Activated T-cell treated with anti-CD3 and anti-CD28 coated beads, Interleukin-2, amount 50 U/mL, for 24 hours (primary cell): ENCODE measurements at regions not wholly inside any gene's neighbourhood (a gene's known extent, or its start where the extent isn't known, plus 50 kb on each side); places are given as distances from the start of the nearest gene placed in this dataset.

ENCODE experiments used
- DNase-seq: peaks from one replicate; pipeline ENCODE4 v3.0.0-alpha.2; 2020
- H3K27ac Mint-ChIP-seq: 2 replicates; pipeline ENCODE4 v1.8.0; 2020; ENCODE audit warnings: mild to moderate bottlenecking, mixed read lengths
- H3K27me3 Mint-ChIP-seq: 2 replicates; pipeline ENCODE4 v1.8.0; 2020; ENCODE audit warnings: mixed read lengths
- H3K36me3 Mint-ChIP-seq: 2 replicates; pipeline ENCODE4 v1.8.0; 2020; ENCODE audit warnings: low read depth, mixed read lengths
- H3K4me1 Mint-ChIP-seq: 2 replicates; pipeline ENCODE4 v1.8.0; 2020; ENCODE audit warnings: low read depth, mixed read lengths
- H3K4me3 Mint-ChIP-seq: 2 replicates; pipeline ENCODE4 v1.8.0; 2020; ENCODE audit warnings: mild to moderate bottlenecking, moderate library complexity, mixed read lengths
- H3K9me3 Mint-ChIP-seq: 2 replicates; pipeline ENCODE4 v1.8.0; 2020; ENCODE audit warnings: mixed read lengths

DNA sequence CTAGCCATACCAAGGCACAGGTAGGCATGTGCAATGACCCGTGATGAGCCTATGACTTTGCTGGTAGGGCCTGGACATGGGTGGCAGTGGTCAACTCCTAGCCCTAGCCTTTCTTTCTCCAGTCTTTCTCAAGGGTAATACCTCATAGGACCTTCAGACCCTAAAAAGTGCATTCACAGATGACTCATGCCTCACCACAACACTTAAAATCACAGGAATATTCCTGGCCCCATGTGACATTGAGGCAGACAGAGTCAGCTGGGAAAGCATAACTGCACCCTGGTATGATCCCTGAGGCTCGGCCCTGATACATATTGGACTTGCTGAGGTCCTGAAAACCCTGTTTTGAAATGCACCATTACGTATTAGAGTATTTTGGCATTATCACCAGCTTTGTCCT is 449.5 kb downstream of the HINT1 start:
- Mint-ChIP-seq H3K27me3 (peaks cover 27% of the 10 kb centered on the region), H3K27ac (no peak overlapping the region), H3K36me3 (no peaks in the 10 kb centered on the region), H3K9me3 (no peaks in the 10 kb centered on the region), H3K4me1 (no peaks in the 10 kb centered on the region), H3K4me3 (no peak overlapping the region)
- no peak for DNase-seq

- no peaks in the 10 kb centered on the region for H3K4me1 Mint-ChIP-seq
- H3K27me3 Mint-ChIP-seq, result peaks cover 27% of the 10 kb centered on the region
- H3K36me3 Mint-ChIP-seq, result no peaks in the 10 kb centered on the region
- no peak for DNase-seq
- H3K27ac Mint-ChIP-seq, result no peak overlapping the region
- H3K4me3 Mint-ChIP-seq, result no peak overlapping the region
- H3K9me3 Mint-ChIP-seq, result no peaks in the 10 kb centered on the region
Observed at GRCh38 chr5:130714200-130714599, 450.9 kb downstream of the HINT1 start.

GRCh38 chr5:130712324-130712723 is 452.7 kb downstream of the HINT1 start:
- H3K27me3 Mint-ChIP-seq, result peaks cover 24% of the 10 kb centered on the region
- no peaks in the 10 kb centered on the region for H3K36me3 Mint-ChIP-seq
- no peaks in the 10 kb centered on the region for H3K9me3 Mint-ChIP-seq

GRCh38 chr5:130710596-130710995 is 454.5 kb downstream of the HINT1 start:
- H3K4me1 Mint-ChIP-seq, result no peaks in the 10 kb centered on the region
- no peak overlapping the region for H3K27ac Mint-ChIP-seq
- H3K4me3 Mint-ChIP-seq, result no peak overlapping the region
- H3K27me3 Mint-ChIP-seq, result peaks cover 12% of the 10 kb centered on the region
- no peaks in the 10 kb centered on the region for H3K9me3 Mint-ChIP-seq
- no peaks in the 10 kb centered on the region for H3K36me3 Mint-ChIP-seq
- no peak for DNase-seq

More at GRCh38 chr5:130712324-130712723, 452.7 kb downstream of the HINT1 start:
- no peaks in the 10 kb centered on the region for H3K4me1 Mint-ChIP-seq
- H3K27ac Mint-ChIP-seq, result no peak overlapping the region
- DNase-seq, result no peak
- no peak overlapping the region for H3K4me3 Mint-ChIP-seq

DNA sequence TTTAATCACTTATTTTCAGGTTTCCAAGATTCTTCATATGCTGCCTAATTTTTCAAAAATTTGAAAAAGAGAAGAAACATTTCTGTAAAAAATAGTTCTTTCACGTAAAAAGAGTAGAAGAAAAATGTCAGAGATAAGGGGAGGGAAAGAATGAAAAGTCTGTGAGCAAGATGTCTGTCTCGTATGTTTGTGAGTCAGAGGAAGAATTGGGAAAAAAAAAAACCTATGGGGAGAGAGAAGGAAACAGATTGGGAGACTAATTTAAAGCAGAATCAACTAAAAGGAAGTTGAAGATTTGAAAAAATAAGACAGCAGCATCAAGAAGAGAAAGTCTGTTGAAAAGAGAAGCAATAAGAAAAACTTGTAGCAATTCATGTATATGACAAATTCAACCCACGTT is 456.3 kb downstream of the HINT1 start:
- Mint-ChIP-seq H3K4me1 (no peaks in the 10 kb centered on the region), H3K27me3 (peaks cover 9% of the 10 kb centered on the region), H3K27ac (no peak overlapping the region), H3K4me3 (no peak overlapping the region), H3K9me3 (no peaks in the 10 kb centered on the region), H3K36me3 (no peaks in the 10 kb centered on the region)
- no peak for DNase-seq

- Mint-ChIP-seq H3K27me3 (peaks cover 12% of the 10 kb centered on the region), H3K36me3 (no peaks in the 10 kb centered on the region), H3K4me3 (no peak overlapping the region), H3K9me3 (peaks cover 4% of the 10 kb centered on the region), H3K4me1 (no peaks in the 10 kb centered on the region), H3K27ac (no peak overlapping the region)
- no peak for DNase-seq
Observed at GRCh38 chr5:130706696-130707095, 458.4 kb downstream of the HINT1 start.

DNA sequence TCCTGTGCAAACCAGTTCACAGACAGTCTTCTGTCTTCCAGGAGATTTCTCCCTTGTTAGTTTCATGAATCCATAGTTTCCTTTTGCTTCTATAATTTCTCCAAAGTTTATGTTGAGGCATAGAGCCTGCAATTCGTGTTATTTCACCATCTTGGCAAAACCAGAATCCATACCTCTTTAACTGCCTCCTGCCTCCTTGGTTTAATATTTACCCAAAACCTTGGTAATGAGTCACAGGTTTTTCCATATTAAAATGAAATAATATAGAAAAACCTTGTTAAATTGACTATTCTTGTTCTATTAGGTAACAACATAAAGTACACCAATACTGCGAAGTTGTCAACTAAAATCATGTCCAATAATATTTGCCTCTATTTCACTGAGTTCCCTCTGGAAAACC is 459.7 kb downstream of the HINT1 start:
- Mint-ChIP-seq H3K27ac (no peak overlapping the region), H3K27me3 (peaks cover 12% of the 10 kb centered on the region), H3K4me3 (no peak overlapping the region), H3K4me1 (no peaks in the 10 kb centered on the region), H3K9me3 (peaks cover 4% of the 10 kb centered on the region), H3K36me3 (no peaks in the 10 kb centered on the region)
- no peak for DNase-seq

DNA sequence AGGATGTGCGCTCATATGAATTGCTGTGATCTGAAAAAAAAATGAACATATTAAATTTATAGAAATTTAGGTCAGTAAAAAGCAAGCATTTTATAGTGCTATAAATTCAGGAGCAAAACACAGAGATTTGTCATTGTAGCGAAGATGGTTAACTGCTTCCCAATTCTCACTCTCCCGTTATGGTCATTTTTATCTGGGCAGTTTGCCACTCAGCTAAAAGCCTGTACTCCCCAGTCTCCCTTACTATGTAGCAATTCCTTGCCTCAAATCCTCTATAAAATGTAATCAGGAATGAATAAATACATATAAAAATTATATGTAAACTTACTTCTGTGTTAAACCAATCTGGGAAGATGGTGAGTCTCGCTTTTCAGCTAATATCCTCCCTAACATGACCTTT is 471.5 kb downstream of the HINT1 start:
- no peak overlapping the region for H3K27ac Mint-ChIP-seq
- no peak for DNase-seq
- peaks cover 12% of the 10 kb centered on the region for H3K27me3 Mint-ChIP-seq
- H3K9me3 Mint-ChIP-seq, result no peaks in the 10 kb centered on the region
- H3K4me3 Mint-ChIP-seq, result no peak overlapping the region
- no peaks in the 10 kb centered on the region for H3K36me3 Mint-ChIP-seq
- H3K4me1 Mint-ChIP-seq, result no peaks in the 10 kb centered on the region

- Mint-ChIP-seq H3K27ac (no peak overlapping the region), H3K4me1 (no peaks in the 10 kb centered on the region), H3K4me3 (no peak overlapping the region), H3K27me3 (peaks cover 13% of the 10 kb centered on the region), H3K36me3 (no peaks in the 10 kb centered on the region), H3K9me3 (no peaks in the 10 kb centered on the region)
- DNase-seq, result no peak
Observed at GRCh38 chr5:130692770-130693169, 472.3 kb downstream of the HINT1 start.

DNA sequence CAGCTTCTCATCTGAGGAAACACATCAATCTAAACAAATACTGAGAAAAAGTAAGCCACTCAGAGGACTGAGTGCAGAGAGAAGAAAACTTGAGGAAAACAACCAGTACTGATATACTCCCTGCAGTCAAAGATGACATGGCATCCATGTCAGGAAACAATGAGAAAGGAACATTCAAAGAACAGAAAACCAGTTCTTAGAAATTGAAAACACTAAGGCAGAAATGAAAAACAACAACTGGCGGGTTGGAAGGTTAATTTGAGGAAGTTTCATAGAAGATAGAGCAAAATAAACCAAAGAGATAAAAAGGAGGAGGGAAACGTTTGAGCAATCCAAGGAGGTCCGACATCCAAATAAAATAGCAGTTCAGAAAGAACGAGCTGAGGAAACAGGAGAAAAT is 475.2 kb downstream of the HINT1 start:
- no peaks in the 10 kb centered on the region for H3K9me3 Mint-ChIP-seq
- H3K36me3 Mint-ChIP-seq, result no peaks in the 10 kb centered on the region
- H3K4me3 Mint-ChIP-seq, result no peak overlapping the region
- no peaks in the 10 kb centered on the region for H3K4me1 Mint-ChIP-seq
- H3K27ac Mint-ChIP-seq, result no peak overlapping the region
- no peak for DNase-seq
- H3K27me3 Mint-ChIP-seq, result peaks cover 22% of the 10 kb centered on the region

DNA sequence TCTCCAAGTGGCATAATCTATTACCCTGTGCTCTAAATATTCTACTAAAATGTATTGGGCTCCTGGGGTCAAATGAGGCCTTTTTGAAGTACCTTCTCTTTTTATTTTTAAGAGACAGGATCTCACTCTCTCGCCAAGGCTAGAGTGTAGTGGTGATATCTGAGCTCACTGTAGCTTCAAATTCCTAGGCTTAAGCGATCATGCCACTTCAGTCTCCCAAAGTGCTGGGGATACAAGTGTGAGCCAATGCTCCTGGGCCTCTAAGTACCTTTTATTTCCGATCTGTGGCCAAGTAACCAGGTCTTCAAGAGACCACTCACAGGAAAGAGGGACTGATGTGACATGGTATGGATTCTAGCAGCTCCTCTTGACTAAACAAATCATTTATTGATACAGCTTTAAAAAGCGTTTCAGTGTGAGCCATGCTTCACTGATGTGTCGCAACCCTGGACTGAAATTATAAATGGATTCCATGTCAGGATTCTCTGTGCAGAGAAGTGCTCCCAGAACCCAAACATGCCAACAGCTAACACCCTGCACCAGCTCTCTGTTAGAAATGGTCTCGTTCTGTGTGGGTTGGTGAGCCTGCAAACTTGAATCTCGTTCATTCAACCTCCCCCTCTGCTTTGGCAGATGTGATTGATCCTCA is 477.8 kb downstream of the HINT1 start:
- peaks cover 22% of the 10 kb centered on the region for H3K27me3 Mint-ChIP-seq
- H3K27ac Mint-ChIP-seq, result no peak overlapping the region
- H3K9me3 Mint-ChIP-seq, result no peaks in the 10 kb centered on the region
- no peak overlapping the region for H3K4me3 Mint-ChIP-seq
- no peaks in the 10 kb centered on the region for H3K36me3 Mint-ChIP-seq
- DNase-seq, result no peak
- no peaks in the 10 kb centered on the region for H3K4me1 Mint-ChIP-seq

DNA sequence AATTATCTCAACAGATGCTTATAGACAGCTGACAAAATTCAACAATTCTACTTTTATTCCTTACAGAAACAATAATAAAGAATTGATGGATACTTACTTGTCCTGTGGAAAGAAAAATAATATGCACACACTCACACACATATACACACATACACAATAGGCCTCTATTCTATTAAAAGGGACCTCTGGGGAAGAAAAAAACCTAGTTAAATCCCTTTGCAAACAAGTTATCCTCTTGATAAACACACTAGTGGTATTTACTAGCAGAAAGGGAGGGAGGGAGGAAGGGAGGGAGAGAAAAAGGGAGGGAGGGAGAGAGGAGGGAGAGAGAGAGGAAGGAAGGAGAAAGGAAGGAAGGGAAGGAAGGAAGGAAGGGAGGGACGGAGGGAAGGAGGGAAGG is 486.4 kb downstream of the HINT1 start:
- no peaks in the 10 kb centered on the region for H3K36me3 Mint-ChIP-seq
- H3K4me3 Mint-ChIP-seq, result no peak overlapping the region
- H3K9me3 Mint-ChIP-seq, result no peaks in the 10 kb centered on the region
- H3K4me1 Mint-ChIP-seq, result no peaks in the 10 kb centered on the region
- DNase-seq, result no peak
- H3K27ac Mint-ChIP-seq, result no peak overlapping the region
- peaks cover 11% of the 10 kb centered on the region for H3K27me3 Mint-ChIP-seq

- no peak for DNase-seq
- Mint-ChIP-seq H3K27me3 (peaks cover 16% of the 10 kb centered on the region), H3K36me3 (no peaks in the 10 kb centered on the region), H3K4me1 (no peaks in the 10 kb centered on the region), H3K27ac (no peak overlapping the region), H3K4me3 (no peak overlapping the region), H3K9me3 (no peaks in the 10 kb centered on the region)
Observed at GRCh38 chr5:130666462-130666861, 498.6 kb downstream of the HINT1 start.

DNA sequence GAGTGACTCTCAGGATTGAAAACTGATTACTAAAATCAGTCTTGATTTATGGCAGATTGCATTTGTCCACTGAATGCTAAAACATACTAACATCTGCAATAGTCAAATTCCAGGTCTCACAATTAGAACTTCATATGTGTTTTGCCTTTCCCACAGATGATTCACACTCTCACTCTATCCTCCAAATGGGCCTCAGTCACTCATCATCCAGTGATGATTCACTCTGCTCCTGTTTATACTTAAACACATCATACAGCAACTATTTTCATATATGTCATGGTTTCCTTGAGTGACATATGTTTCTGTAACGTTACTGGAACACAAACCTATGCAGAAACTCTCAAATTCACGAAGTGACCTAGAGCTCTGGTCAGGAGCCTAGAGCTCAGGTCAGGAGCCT is 512.9 kb downstream of the HINT1 start:
- DNase-seq, result no peak
- H3K4me3 Mint-ChIP-seq, result no peak overlapping the region
- H3K9me3 Mint-ChIP-seq, result no peaks in the 10 kb centered on the region
- no peaks in the 10 kb centered on the region for H3K36me3 Mint-ChIP-seq
- peaks cover 4% of the 10 kb centered on the region for H3K4me1 Mint-ChIP-seq
- no peak overlapping the region for H3K27ac Mint-ChIP-seq
- peaks cover 14% of the 10 kb centered on the region for H3K27me3 Mint-ChIP-seq

DNA sequence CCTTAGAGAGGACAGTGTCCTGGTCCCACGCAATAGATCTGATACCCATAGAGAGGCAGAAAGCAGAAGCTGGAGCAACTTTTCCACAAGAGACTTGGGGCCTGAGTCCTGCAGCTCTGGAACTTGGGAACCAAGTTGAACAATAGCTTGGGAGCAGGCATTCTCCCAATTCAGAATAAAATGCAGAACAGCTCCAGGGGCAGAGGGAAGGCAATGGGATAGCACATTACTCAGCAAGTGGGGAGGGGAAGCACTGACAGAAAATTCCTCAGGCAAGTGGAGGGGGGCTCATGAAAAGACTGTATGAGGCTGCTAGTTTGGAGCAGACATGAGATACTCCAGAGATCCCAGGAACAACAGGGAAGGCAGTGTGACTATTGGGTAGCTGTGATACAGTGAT is 513.6 kb downstream of the HINT1 start:
- Mint-ChIP-seq H3K4me3 (no peak overlapping the region), H3K9me3 (no peaks in the 10 kb centered on the region), H3K36me3 (no peaks in the 10 kb centered on the region), H3K27ac (no peak overlapping the region), H3K27me3 (peaks cover 14% of the 10 kb centered on the region), H3K4me1 (peaks cover 4% of the 10 kb centered on the region)
- no peak for DNase-seq

DNA sequence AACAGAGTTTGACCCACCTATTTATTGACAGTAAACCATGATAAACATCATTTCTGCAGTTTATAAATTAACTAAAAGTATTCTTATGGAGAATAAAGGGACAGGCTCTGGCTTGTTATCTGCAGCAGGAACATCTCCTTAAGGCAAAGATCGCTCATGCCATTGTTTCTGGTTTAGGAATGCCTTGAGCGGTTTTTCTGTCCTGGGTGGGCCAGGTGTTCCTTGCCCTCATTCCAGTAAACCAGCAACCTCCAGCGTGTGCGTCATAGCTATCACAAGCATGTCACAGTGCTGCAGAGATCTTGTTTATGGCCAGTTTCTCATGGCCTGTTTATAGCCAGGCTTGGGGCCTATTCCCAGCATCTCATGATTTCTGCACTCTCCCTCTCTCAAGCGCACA is 521.7 kb downstream of the HINT1 start:
- H3K27me3 Mint-ChIP-seq, result peaks cover 3% of the 10 kb centered on the region
- no peak for DNase-seq
- H3K4me1 Mint-ChIP-seq, result no peaks in the 10 kb centered on the region
- H3K9me3 Mint-ChIP-seq, result peaks cover 5% of the 10 kb centered on the region
- no peaks in the 10 kb centered on the region for H3K36me3 Mint-ChIP-seq
- no peak overlapping the region for H3K27ac Mint-ChIP-seq
- no peak overlapping the region for H3K4me3 Mint-ChIP-seq
